ENCODE measurements at regions not wholly inside any gene's neighbourhood (a gene's known extent, or its start where the extent isn't known, plus 50 kb on each side); places are given as distances from the start of the nearest gene placed in this dataset.

DNA sequence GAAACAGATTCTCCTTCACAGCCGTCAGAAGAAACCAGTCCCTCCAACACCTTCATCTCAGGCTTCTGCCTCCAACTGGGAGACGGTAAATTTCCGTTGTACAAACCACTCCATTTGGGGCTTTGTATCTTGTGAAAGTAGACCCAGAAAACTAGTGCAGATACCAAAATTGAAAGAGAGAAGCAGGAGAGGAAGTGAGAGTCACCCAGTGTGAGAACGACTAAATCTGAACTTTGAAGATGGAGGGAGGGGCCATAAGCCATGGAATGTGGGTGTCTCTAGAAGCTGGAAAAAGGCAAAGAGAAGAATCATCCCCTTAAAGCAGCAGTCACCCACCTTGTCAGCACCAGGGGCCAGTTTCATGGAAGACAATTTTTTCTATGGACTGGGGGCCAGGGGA, 88.3 kb upstream of the LRATD1 start:
- intact Hi-C loops (cut with micrococcal nuclease; ENCODE audit: unreplicated experiment), result no loop called here
- ChIA-PET POLR2A (no interaction called here), CTCF (ENCODE audit: unreplicated experiment) (no interaction called here)
- no peak for DNase-seq (ENCODE audit: low spot score)
- Histone ChIP-seq H3K4me2 (ENCODE audit: low read length) (no peak overlapping the region), H3K36me3 (ENCODE audit: insufficient read depth, low read length) (no peaks in the 10 kb centered on the region), H2AFZ (ENCODE audit: low read length) (no peak overlapping the region), H3K4me1 (ENCODE audit: insufficient read depth, low read length, poor library complexity, severe bottlenecking) (no peaks in the 10 kb centered on the region), H4K20me1 (ENCODE audit: insufficient read depth, low read length) (no peaks in the 10 kb centered on the region), H3K4me3 (ENCODE audit: low read depth, low read length, poor library complexity, severe bottlenecking) (no peak overlapping the region), H3K9me3 (ENCODE audit: low read length) (no peaks in the 10 kb centered on the region), H3K27ac (ENCODE audit: low read depth, low read length, poor library complexity, severe bottlenecking) (no peak overlapping the region), H3K9me2 (ENCODE audit: insufficient read depth, low read length) (no peaks in the 10 kb centered on the region), H3K79me2 (ENCODE audit: insufficient read depth, low read depth, low read length) (no peaks in the 10 kb centered on the region)
- no TSS peak for BruUV-seq (replicated peaks)
- TF ChIP-seq, protein P1, sequence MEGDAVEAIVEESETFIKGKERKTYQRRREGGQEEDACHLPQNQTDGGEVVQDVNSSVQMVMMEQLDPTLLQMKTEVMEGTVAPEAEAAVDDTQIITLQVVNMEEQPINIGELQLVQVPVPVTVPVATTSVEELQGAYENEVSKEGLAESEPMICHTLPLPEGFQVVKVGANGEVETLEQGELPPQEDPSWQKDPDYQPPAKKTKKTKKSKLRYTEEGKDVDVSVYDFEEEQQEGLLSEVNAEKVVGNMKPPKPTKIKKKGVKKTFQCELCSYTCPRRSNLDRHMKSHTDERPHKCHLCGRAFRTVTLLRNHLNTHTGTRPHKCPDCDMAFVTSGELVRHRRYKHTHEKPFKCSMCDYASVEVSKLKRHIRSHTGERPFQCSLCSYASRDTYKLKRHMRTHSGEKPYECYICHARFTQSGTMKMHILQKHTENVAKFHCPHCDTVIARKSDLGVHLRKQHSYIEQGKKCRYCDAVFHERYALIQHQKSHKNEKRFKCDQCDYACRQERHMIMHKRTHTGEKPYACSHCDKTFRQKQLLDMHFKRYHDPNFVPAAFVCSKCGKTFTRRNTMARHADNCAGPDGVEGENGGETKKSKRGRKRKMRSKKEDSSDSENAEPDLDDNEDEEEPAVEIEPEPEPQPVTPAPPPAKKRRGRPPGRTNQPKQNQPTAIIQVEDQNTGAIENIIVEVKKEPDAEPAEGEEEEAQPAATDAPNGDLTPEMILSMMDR (conservative IDR thresholded peaks at IDR 0.05; ENCODE audit: low read length), result no peak
- TF ChIP-seq EZH2phosphoT487 (IDR thresholded peaks at IDR 0.05; ENCODE audit: borderline replicate concordance, low read depth, low read length), result no peak

- no peaks in the 10 kb centered on the region for H3K4me1 ChIP-seq (ENCODE audit: insufficient read depth, low read length, poor library complexity, severe bottlenecking)
- H3K27ac ChIP-seq (ENCODE audit: low read depth, low read length, poor library complexity, severe bottlenecking), result no peak overlapping the region
- no TSS peak for BruUV-seq (replicated peaks)
- ChIA-PET POLR2A (no interaction called here), CTCF (ENCODE audit: unreplicated experiment) (no interaction called here)
- no peak overlapping the region for H3K4me3 ChIP-seq (ENCODE audit: low read depth, low read length, poor library complexity, severe bottlenecking)
- H3K4me2 ChIP-seq (ENCODE audit: low read length), result no peak overlapping the region
- no peak for DNase-seq (ENCODE audit: low spot score)
- H3K9me3 ChIP-seq (ENCODE audit: low read length), result no peaks in the 10 kb centered on the region
- no peak overlapping the region for H2AFZ ChIP-seq (ENCODE audit: low read length)
- intact Hi-C loops (cut with micrococcal nuclease; ENCODE audit: unreplicated experiment), result no loop called here
- no peaks in the 10 kb centered on the region for H3K9me2 ChIP-seq (ENCODE audit: insufficient read depth, low read length)
- no peaks in the 10 kb centered on the region for H3K79me2 ChIP-seq (ENCODE audit: insufficient read depth, low read depth, low read length)
- H3K36me3 ChIP-seq (ENCODE audit: insufficient read depth, low read length), result no peaks in the 10 kb centered on the region
- TF ChIP-seq, protein P1 (conservative IDR thresholded peaks at IDR 0.05; ENCODE audit: low read length), result no peak
- no peaks in the 10 kb centered on the region for H4K20me1 ChIP-seq (ENCODE audit: insufficient read depth, low read length)
These were observed 84.7 kb upstream of the LRATD1 start for GRCh38 chr2:14547830-14548229.

DNA sequence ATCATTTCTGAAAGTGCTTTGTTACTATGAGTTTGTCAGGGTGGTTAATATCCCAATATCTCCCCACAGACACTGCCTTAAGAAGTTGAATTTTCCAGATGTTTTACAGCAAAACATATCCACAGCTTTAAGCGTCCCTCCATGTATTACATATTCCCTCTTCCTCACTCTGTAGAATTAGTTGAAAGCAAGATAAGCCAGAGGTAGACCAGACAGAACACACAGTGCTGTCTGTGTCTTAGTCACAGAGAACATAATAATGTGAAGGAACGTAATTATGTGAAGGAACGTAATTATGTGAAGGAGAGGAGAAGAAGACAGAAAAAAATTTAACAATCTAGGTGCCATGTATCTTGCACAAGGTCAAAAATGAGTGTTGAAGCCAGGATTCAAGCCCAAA, 81.9 kb upstream of the LRATD1 start:
- Histone ChIP-seq H3K4me1 (ENCODE audit: insufficient read depth, low read length, poor library complexity, severe bottlenecking) (no peaks in the 10 kb centered on the region), H4K20me1 (ENCODE audit: insufficient read depth, low read length) (no peaks in the 10 kb centered on the region), H3K27ac (ENCODE audit: low read depth, low read length, poor library complexity, severe bottlenecking) (no peak overlapping the region), H3K79me2 (ENCODE audit: insufficient read depth, low read depth, low read length) (no peaks in the 10 kb centered on the region), H3K9me3 (ENCODE audit: low read length) (no peaks in the 10 kb centered on the region), H3K4me2 (ENCODE audit: low read length) (no peak overlapping the region), H2AFZ (ENCODE audit: low read length) (no peak overlapping the region), H3K9me2 (ENCODE audit: insufficient read depth, low read length) (no peaks in the 10 kb centered on the region), H3K4me3 (ENCODE audit: low read depth, low read length, poor library complexity, severe bottlenecking) (no peak overlapping the region), H3K36me3 (ENCODE audit: insufficient read depth, low read length) (no peaks in the 10 kb centered on the region)
- intact Hi-C loops (cut with micrococcal nuclease; ENCODE audit: unreplicated experiment), result no loop called here
- TF ChIP-seq EZH2phosphoT487 (IDR thresholded peaks at IDR 0.05; ENCODE audit: borderline replicate concordance, low read depth, low read length), result no peak
- POLR2A ChIA-PET, result no interaction called here
- no peak for DNase-seq (ENCODE audit: low spot score)
- CTCF ChIA-PET (ENCODE audit: unreplicated experiment), result no interaction called here
- no TSS peak for BruUV-seq (replicated peaks)
